CD14-positive monocyte (primary cell): ENCODE measurements at regions not wholly inside any gene's neighbourhood (a gene's known extent, or its start where the extent isn't known, plus 50 kb on each side); places are given as distances from the start of the nearest gene placed in this dataset.

Source experiments
- DNase-seq, 3 donors: peaks; one replicate each; pipeline ENCODE4 v3.0.0-alpha.2; 2011 to 2022
- H2AFZ ChIP-seq: 2 replicates; pipeline ENCODE4 v1.6.0; 2012; ENCODE audit warnings: mild to moderate bottlenecking, low read depth, low read length, inconsistent platforms; ENCODE audit not compliant: insufficient read depth, poor library complexity, severe bottlenecking
- H3K27ac ChIP-seq, 2 donors: 1 replicate in 1 of 2; 2 replicates in 1 of 2; pipeline ENCODE4 v1.5.1; 2012 to 2013; ENCODE audit warnings: low read length in 2 of 2, control low read depth in 1 of 2, inconsistent platforms in 1 of 2, low read depth in 1 of 2, mild to moderate bottlenecking in 1 of 2
- H3K27me3 ChIP-seq, 2 donors: one replicate each; pipeline versions ENCODE4 v1.6.0 to v1.6.1; 2011 to 2013; ENCODE audit warnings: low read length in 2 of 2; ENCODE audit not compliant: control insufficient read depth in 2 of 2, insufficient read depth in 2 of 2
- H3K36me3 ChIP-seq, 2 donors: replicated peaks in 1 of 2; 1 replicate in 1 of 2; 2 replicates in 1 of 2; pipeline versions ENCODE4 v1.5.1 to v1.6.1; 2012 to 2013; ENCODE audit warnings: low read length in 2 of 2, control low read depth in 1 of 2, inconsistent platforms in 1 of 2, mild to moderate bottlenecking in 1 of 2; ENCODE audit not compliant: insufficient read depth in 2 of 2, control insufficient read depth in 1 of 2
- H3K4me1 ChIP-seq, 2 donors: 1 replicate in 1 of 2; 2 replicates in 1 of 2; pipeline versions ENCODE4 v1.5.1 to v1.6.1; 2012 to 2013; ENCODE audit warnings: low read length in 2 of 2, control low read depth in 1 of 2, inconsistent platforms in 1 of 2, mild to moderate bottlenecking in 1 of 2, moderate library complexity in 1 of 2; ENCODE audit not compliant: insufficient read depth in 2 of 2, control insufficient read depth in 1 of 2
- H3K4me2 ChIP-seq: replicated peaks from 2 replicates; pipeline ENCODE3; 2012; ENCODE audit warnings: low read length, moderate library complexity, mild to moderate bottlenecking; ENCODE audit not compliant: poor library complexity, severe bottlenecking; ENCODE audit errors: extremely low read depth
- H3K4me3 ChIP-seq, 3 experiments: fragments of 200-600 bp in 1 of 3; sonication (generic) in 1 of 3; replicated peaks in 1 of 3; 1 replicate in 2 of 3; 2 replicates in 1 of 3; pipeline ENCODE4 v1.5.1; 2011 to 2013; ENCODE audit warnings: low read length in 3 of 3, mild to moderate bottlenecking in 3 of 3, control low read depth in 2 of 3, low read depth in 2 of 3, inconsistent platforms in 1 of 3, moderate library complexity in 1 of 3
- H3K79me2 ChIP-seq: 2 replicates; pipeline ENCODE4 v1.6.0; 2012; ENCODE audit warnings: mild to moderate bottlenecking, control low read depth, inconsistent platforms, low read length, moderate library complexity; ENCODE audit not compliant: insufficient read depth
- H3K9ac ChIP-seq: 2 replicates; pipeline ENCODE4 v1.6.0; 2017; ENCODE audit warnings: low read length, mild to moderate bottlenecking; ENCODE audit not compliant: insufficient read depth, poor library complexity, severe bottlenecking
- H3K9me3 ChIP-seq, 2 donors: replicated peaks in 1 of 2; 1 replicate in 1 of 2; 2 replicates in 1 of 2; pipeline versions ENCODE4 v1.5.1 to v1.6.1; 2012 to 2013; ENCODE audit warnings: low read length in 2 of 2, control low read depth in 1 of 2; ENCODE audit not compliant: control insufficient read depth in 1 of 2, insufficient read depth in 1 of 2
- H4K20me1 ChIP-seq: 2 replicates; pipeline ENCODE4 v1.6.0; 2012; ENCODE audit warnings: mild to moderate bottlenecking, low read length, control low read depth, moderate library complexity; ENCODE audit not compliant: insufficient read depth
- H3K27ac Mint-ChIP-seq, 7 donors: one replicate each; pipeline ENCODE4 v1.8.0; 2020; ENCODE audit warnings: mild to moderate bottlenecking in 7 of 7, mixed read lengths in 7 of 7, moderate library complexity in 6 of 7, inconsistent platforms in 2 of 7
- H3K27me3 Mint-ChIP-seq, 3 donors: one replicate each; pipeline ENCODE4 v1.8.0; 2021 to 2022; ENCODE audit warnings: low read depth in 3 of 3, mild to moderate bottlenecking in 3 of 3, mixed read lengths in 3 of 3, moderate library complexity in 3 of 3, inconsistent platforms in 1 of 3
- H3K36me3 Mint-ChIP-seq, 2 donors: one replicate each; pipeline ENCODE4 v1.8.0; 2020; ENCODE audit warnings: mixed read lengths in 2 of 2, inconsistent platforms in 1 of 2, mild to moderate bottlenecking in 1 of 2
- H3K4me1 Mint-ChIP-seq: one replicate; pipeline ENCODE4 v1.8.0; 2020; ENCODE audit warnings: mild to moderate bottlenecking, mixed read lengths
- H3K4me3 Mint-ChIP-seq, 2 donors: one replicate each; pipeline ENCODE4 v1.8.0; 2020; ENCODE audit warnings: mild to moderate bottlenecking in 2 of 2, mixed read lengths in 2 of 2, moderate library complexity in 1 of 2
- H3K9me3 Mint-ChIP-seq, 7 donors: one replicate each; pipeline ENCODE4 v1.8.0; 2020 to 2022; ENCODE audit warnings: mixed read lengths in 7 of 7, mild to moderate bottlenecking in 6 of 7, moderate library complexity in 6 of 7, inconsistent platforms in 2 of 7
- CTCF ChIP-seq: fragments of 200-600 bp; IDR thresholded peaks from one replicate; pipeline ENCODE4 v1.8.0; 2022; ENCODE audit warnings: antibody characterized with exemption, mild to moderate bottlenecking
- WGBS: methylation state at CpG from one replicate; pipeline ENCODE4 v1.1.5; 2013; ENCODE audit warnings: missing lambda C conversion rate; ENCODE audit not compliant: insufficient coverage; 5-methylcytosine and 5-hydroxymethylcytosine counted together
- intact Hi-C, 2 donors: fragments of 100-400 bp; cut with micrococcal nuclease; formaldehyde crosslinking; loops; one replicate each; pipeline versions ENCODE4 v1.15.0 to v1.15.1; 2023

- Histone ChIP-seq H3K4me1 (peaks cover 65 to 76% of the 10 kb centered on the region in 2 donors), H3K79me2 (no peaks in the 10 kb centered on the region), H3K9me3 (no peaks in the 10 kb centered on the region), H3K4me3 (no peak overlapping the region), H3K9ac (no peak overlapping the region), H3K27ac (peak overlapping the region; percentile 5 to 73), H3K4me2 (no peak overlapping the region), H2AFZ (no peak overlapping the region), H3K27me3 (no peaks in the 10 kb centered on the region), H3K36me3 (no peaks in the 10 kb centered on the region), H4K20me1 (no peaks in the 10 kb centered on the region)
- H3K36me3 Mint-ChIP-seq: peaks cover 0 to 8% of the 10 kb centered on the region in 2 donors
- TF ChIP-seq CTCF: no peak
- intact Hi-C loops: loop anchor here in 1 of 2 donors (2.0 kb wide), 1 partner anchor 22 kb away; no protein-coding TSS in a partner anchor
- H3K4me1 Mint-ChIP-seq: peaks cover 58% of the 10 kb centered on the region
- no peak overlapping the region for H3K27ac Mint-ChIP-seq
- 44% methylated on average over 7 of the region's 8 CpGs for WGBS
- peak; percentile 87 to 96 (median 89) for DNase-seq
- no peak overlapping the region for H3K4me3 Mint-ChIP-seq
- H3K27me3 Mint-ChIP-seq: no peaks in the 10 kb centered on the region
- peaks cover 0 to 2% (median 0%) of the 10 kb centered on the region in 7 donors for H3K9me3 Mint-ChIP-seq
Measured at GRCh38 chr6:14660806-14661579, 543.4 kb downstream of the CD83 start.

GRCh38 chr6:14661691-14662090 lies 544.1 kb downstream of the CD83 start:
- H3K36me3 ChIP-seq: no peaks in the 10 kb centered on the region
- no peak for DNase-seq
- peaks cover 0 to 2% (median 0%) of the 10 kb centered on the region in 3 donors for H3K27me3 Mint-ChIP-seq
- H3K9me3 Mint-ChIP-seq: peaks cover 0 to 2% (median 0%) of the 10 kb centered on the region in 7 donors
- no peak overlapping the region for H3K27ac Mint-ChIP-seq
- peak overlapping the region; percentile 5 to 73 for H3K27ac ChIP-seq
- H3K4me1 Mint-ChIP-seq: peaks cover 58% of the 10 kb centered on the region
- no peaks in the 10 kb centered on the region for H3K27me3 ChIP-seq
- H3K36me3 Mint-ChIP-seq: peaks cover 0 to 8% of the 10 kb centered on the region in 2 donors
- H3K4me3 Mint-ChIP-seq: no peak overlapping the region
- H3K79me2 ChIP-seq: no peaks in the 10 kb centered on the region
- TF ChIP-seq CTCF: no peak
- 100% methylated on average over 2 of the region's 3 CpGs for WGBS
- no peak overlapping the region for H2AFZ ChIP-seq
- no peak overlapping the region for H3K9ac ChIP-seq
- H3K4me2 ChIP-seq: no peak overlapping the region
- intact Hi-C loops: loop anchor here in 1 of 2 donors (2.0 kb wide), 1 partner anchor 23 kb away; no protein-coding TSS in a partner anchor
- no peaks in the 10 kb centered on the region for H3K9me3 ChIP-seq
- no peak overlapping the region for H3K4me3 ChIP-seq
- peaks cover 62 to 74% of the 10 kb centered on the region in 2 donors for H3K4me1 ChIP-seq
- H4K20me1 ChIP-seq: no peaks in the 10 kb centered on the region
